Tibial nerve (tissue), 4 donors: ENCODE measurements at regions not wholly inside any gene's neighbourhood (a gene's known extent, or its start where the extent isn't known, plus 50 kb on each side); places are given as distances from the start of the nearest gene placed in this dataset.

Experiments
- DNase-seq, 2 donors: peaks; one replicate each; pipeline ENCODE4 v3.0.0-alpha.2; 2019; ENCODE audit warnings: low spot score in 2 of 2
- H3K27ac ChIP-seq, 4 donors: fragments of 200-600 bp; sonication (generic) in 3 of 4; one replicate each; pipeline ENCODE4 v1.5.1; 2017 to 2019; ENCODE audit warnings: mild to moderate bottlenecking in 1 of 4
- H3K27me3 ChIP-seq, 2 donors: fragments of 200-600 bp; sonication (generic) in 1 of 2; one replicate each; pipeline versions ENCODE4 v1.5.1 to v1.6.0; 2017 to 2019
- H3K36me3 ChIP-seq, 3 donors: fragments of 200-600 bp; sonication (generic); one replicate each; pipeline ENCODE4 v1.5.1; 2018 to 2019
- H3K4me1 ChIP-seq, 4 donors: fragments of 200-600 bp; sonication (generic) in 3 of 4; one replicate each; pipeline ENCODE4 v1.5.1; 2017 to 2019
- H3K4me3 ChIP-seq, 4 donors: fragments of 200-600 bp; sonication (generic) in 3 of 4; one replicate each; pipeline ENCODE4 v1.5.1; 2017 to 2019; ENCODE audit warnings: mild to moderate bottlenecking in 1 of 4, moderate library complexity in 1 of 4
- H3K9me3 ChIP-seq, 4 donors: fragments of 200-600 bp; sonication (generic) in 3 of 4; one replicate each; pipeline ENCODE4 v1.5.1; 2017 to 2019
- CTCF ChIP-seq, 5 experiments: fragments of 200-600 bp in 3 of 5; fragments of 450-650 bp in 2 of 5; sonication (generic) in 3 of 5; IDR thresholded peaks; one replicate each; pipeline ENCODE4 v1.5.1; 2016 to 2019; ENCODE audit warnings: antibody characterized with exemption in 5 of 5, mild to moderate bottlenecking in 3 of 5, moderate library complexity in 2 of 5
- EP300 ChIP-seq, 2 donors: sonication (generic); formaldehyde crosslinking; IDR thresholded peaks; one replicate each; pipeline ENCODE4 v1.6.1; 2017; ENCODE audit warnings: antibody characterized with exemption in 2 of 2, mild to moderate bottlenecking in 1 of 2
- POLR2A ChIP-seq, 2 donors: fragments of 450-650 bp; IDR thresholded peaks; one replicate each; pipeline ENCODE4 v1.6.1; 2017; ENCODE audit warnings: antibody characterized with exemption in 2 of 2, mild to moderate bottlenecking in 2 of 2, moderate library complexity in 2 of 2
- WGBS, 2 donors: methylation state at CpG; one replicate each; pipeline ENCODE4 v1.1.5; 2018; 5-methylcytosine and 5-hydroxymethylcytosine counted together

GRCh38 chr3:869269-869668 lies 223.6 kb upstream of the CNTN6 start:
- Histone ChIP-seq H3K4me3 (no peak overlapping the region), H3K36me3 (no peaks in the 10 kb centered on the region), H3K27ac (no peak overlapping the region), H3K27me3 (no peaks in the 10 kb centered on the region), H3K4me1 (no peaks in the 10 kb centered on the region), H3K9me3 (no peaks in the 10 kb centered on the region)
- WGBS, 2 donors = 63 to 71% methylated on average over 1 of the region's 1 CpG
- DNase-seq = no peak
- TF ChIP-seq CTCF (IDR thresholded peaks at IDR 0.05) = no peak
- TF ChIP-seq POLR2A (IDR thresholded peaks at IDR 0.05) = no peak
- no peak for TF ChIP-seq EP300 (IDR thresholded peaks at IDR 0.05)

- no peak for DNase-seq
- 26 to 45% methylated on average over 2 of the region's 2 CpGs for WGBS, 2 donors
- Histone ChIP-seq H3K27ac (no peak overlapping the region), H3K9me3 (no peaks in the 10 kb centered on the region), H3K27me3 (no peaks in the 10 kb centered on the region), H3K36me3 (no peaks in the 10 kb centered on the region), H3K4me1 (no peaks in the 10 kb centered on the region), H3K4me3 (no peak overlapping the region)
- no peak for TF ChIP-seq CTCF (IDR thresholded peaks at IDR 0.05)
- no peak for TF ChIP-seq EP300 (IDR thresholded peaks at IDR 0.05)
- TF ChIP-seq POLR2A (IDR thresholded peaks at IDR 0.05) = no peak
These were observed 223.1 kb upstream of the CNTN6 start for GRCh38 chr3:869734-870133.

- no peaks in the 10 kb centered on the region for H3K4me1 ChIP-seq
- H3K36me3 ChIP-seq = no peaks in the 10 kb centered on the region
- no peak overlapping the region for H3K4me3 ChIP-seq
- H3K27me3 ChIP-seq = no peaks in the 10 kb centered on the region
- DNase-seq = no peak
- no peaks in the 10 kb centered on the region for H3K9me3 ChIP-seq
- WGBS, 2 donors = 93 to 97% methylated on average over 1 of the region's 1 CpG
- H3K27ac ChIP-seq = no peak overlapping the region
- TF ChIP-seq EP300 (IDR thresholded peaks at IDR 0.05) = no peak
- no peak for TF ChIP-seq POLR2A (IDR thresholded peaks at IDR 0.05)
- TF ChIP-seq CTCF (IDR thresholded peaks at IDR 0.05) = no peak
These were observed 221.2 kb upstream of the CNTN6 start for GRCh38 chr3:871651-872050.

GRCh38 chr3:877001-877400 lies 215.8 kb upstream of the CNTN6 start:
- no peaks in the 10 kb centered on the region for H3K4me1 ChIP-seq
- no peaks in the 10 kb centered on the region for H3K36me3 ChIP-seq
- no peaks in the 10 kb centered on the region for H3K9me3 ChIP-seq
- H3K27me3 ChIP-seq = no peaks in the 10 kb centered on the region
- 18 to 20% methylated on average over 1 of the region's 1 CpG for WGBS, 2 donors
- TF ChIP-seq EP300 (IDR thresholded peaks at IDR 0.05) = no peak
- TF ChIP-seq CTCF (IDR thresholded peaks at IDR 0.05) = no peak
- TF ChIP-seq POLR2A (IDR thresholded peaks at IDR 0.05) = no peak
- no peak for DNase-seq
- H3K4me3 ChIP-seq = no peak overlapping the region
- H3K27ac ChIP-seq = no peak overlapping the region

- Histone ChIP-seq H3K36me3 (no peaks in the 10 kb centered on the region), H3K27me3 (no peaks in the 10 kb centered on the region), H3K9me3 (no peaks in the 10 kb centered on the region), H3K4me3 (no peak overlapping the region), H3K4me1 (no peaks in the 10 kb centered on the region), H3K27ac (no peak overlapping the region)
- WGBS, 2 donors = 73 to 84% methylated on average over 1 of the region's 1 CpG
- no peak for TF ChIP-seq CTCF (IDR thresholded peaks at IDR 0.05)
- TF ChIP-seq EP300 (IDR thresholded peaks at IDR 0.05) = no peak
- TF ChIP-seq POLR2A (IDR thresholded peaks at IDR 0.05) = no peak
- DNase-seq = no peak
These were observed 214.1 kb upstream of the CNTN6 start for GRCh38 chr3:878746-879145.
